ENCODE measurements at regions not wholly inside any gene's neighbourhood (a gene's known extent, or its start where the extent isn't known, plus 50 kb on each side); places are given as distances from the start of the nearest gene placed in this dataset.

GRCh38 chr1:29444081-29444715 lies 207.9 kb downstream of the PTPRU start:
- TF ChIP-seq ZNF274 (IDR thresholded peaks at IDR 0.05; ENCODE audit: low read depth, low read length) (no peak), SUZ12 (IDR thresholded peaks at IDR 0.05; ENCODE audit: extremely low read depth, insufficient read depth, insufficient read length) (no peak)

Data from NT2/D1 (cell line).